Neutrophil (primary cell): ENCODE measurements at regions not wholly inside any gene's neighbourhood (a gene's known extent, or its start where the extent isn't known, plus 50 kb on each side); places are given as distances from the start of the nearest gene placed in this dataset.
"Not testable (repeated sequence)": the region's sequence is repeated elsewhere in the genome, so short reads cannot be mapped to it uniquely, and the experiment has no call there.

Experiments
- H3K27ac ChIP-seq: fragments of 200-600 bp; sonication (generic); 2 replicates; pipeline ENCODE4 v1.5.1; 2016; ENCODE audit warnings: mild to moderate bottlenecking, moderate library complexity
- H3K27me3 ChIP-seq: fragments of 200-600 bp; sonication (generic); 2 replicates; pipeline ENCODE4 v1.6.0; 2016; ENCODE audit warnings: mild to moderate bottlenecking
- H3K36me3 ChIP-seq: fragments of 200-600 bp; sonication (generic); 2 replicates; pipeline ENCODE4 v1.5.1; 2017
- H3K4me1 ChIP-seq, 2 experiments: fragments of 200-600 bp in 1 of 2; sonication (generic) in 1 of 2; 1 replicate in 1 of 2; 2 replicates in 1 of 2; pipeline versions ENCODE4 v1.5.1 to v1.6.1; 2013 to 2016; ENCODE audit warnings: low read depth in 1 of 2, low read length in 1 of 2, mild to moderate bottlenecking in 1 of 2, moderate library complexity in 1 of 2; ENCODE audit not compliant: control insufficient read depth in 1 of 2, insufficient read depth in 1 of 2
- H3K4me3 ChIP-seq, 2 experiments: fragments of 200-600 bp in 1 of 2; sonication (generic) in 1 of 2; 1 replicate in 1 of 2; 2 replicates in 1 of 2; pipeline ENCODE4 v1.5.1; 2013 to 2016; ENCODE audit warnings: low read depth in 1 of 2, low read length in 1 of 2, mild to moderate bottlenecking in 1 of 2, moderate library complexity in 1 of 2
- H3K9me3 ChIP-seq: fragments of 200-600 bp; sonication (generic); 2 replicates; pipeline ENCODE4 v1.5.1; 2016
- TF ChIP-seq, protein P1 (sequence below): fragments of 200-600 bp; sonication (generic); IDR thresholded peaks from 2 replicates; pipeline ENCODE4 v1.5.1; 2016; ENCODE audit warnings: antibody characterized with exemption

DNA sequence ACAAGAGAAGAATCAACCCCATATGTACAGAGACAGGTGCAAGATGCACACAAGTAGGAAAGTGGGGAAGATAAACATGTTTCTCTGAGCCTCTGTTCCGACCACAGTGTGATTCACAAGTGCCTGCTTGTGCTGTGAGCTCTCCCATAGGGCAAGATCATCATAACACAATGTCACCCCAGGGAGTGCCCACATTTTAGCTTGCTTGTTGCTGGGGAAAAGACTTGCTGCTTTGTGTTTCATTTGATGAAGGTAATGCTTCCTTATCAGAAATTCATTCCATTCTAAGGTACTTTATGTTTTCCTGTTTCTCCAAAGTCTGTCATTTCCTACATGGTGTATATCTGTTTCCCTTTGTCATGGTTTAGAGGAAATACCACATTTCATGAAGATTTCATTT is 304.5 kb upstream of the DIPK2B start:
- Histone ChIP-seq H3K27me3 (no peaks in the 10 kb centered on the region), H3K9me3 (no peaks in the 10 kb centered on the region), H3K27ac (no peak overlapping the region), H3K36me3 (no peaks in the 10 kb centered on the region), H3K4me3 (no peak overlapping the region), H3K4me1 (no peaks in the 10 kb centered on the region)
- TF ChIP-seq, protein P1, sequence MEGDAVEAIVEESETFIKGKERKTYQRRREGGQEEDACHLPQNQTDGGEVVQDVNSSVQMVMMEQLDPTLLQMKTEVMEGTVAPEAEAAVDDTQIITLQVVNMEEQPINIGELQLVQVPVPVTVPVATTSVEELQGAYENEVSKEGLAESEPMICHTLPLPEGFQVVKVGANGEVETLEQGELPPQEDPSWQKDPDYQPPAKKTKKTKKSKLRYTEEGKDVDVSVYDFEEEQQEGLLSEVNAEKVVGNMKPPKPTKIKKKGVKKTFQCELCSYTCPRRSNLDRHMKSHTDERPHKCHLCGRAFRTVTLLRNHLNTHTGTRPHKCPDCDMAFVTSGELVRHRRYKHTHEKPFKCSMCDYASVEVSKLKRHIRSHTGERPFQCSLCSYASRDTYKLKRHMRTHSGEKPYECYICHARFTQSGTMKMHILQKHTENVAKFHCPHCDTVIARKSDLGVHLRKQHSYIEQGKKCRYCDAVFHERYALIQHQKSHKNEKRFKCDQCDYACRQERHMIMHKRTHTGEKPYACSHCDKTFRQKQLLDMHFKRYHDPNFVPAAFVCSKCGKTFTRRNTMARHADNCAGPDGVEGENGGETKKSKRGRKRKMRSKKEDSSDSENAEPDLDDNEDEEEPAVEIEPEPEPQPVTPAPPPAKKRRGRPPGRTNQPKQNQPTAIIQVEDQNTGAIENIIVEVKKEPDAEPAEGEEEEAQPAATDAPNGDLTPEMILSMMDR = no peak

DNA sequence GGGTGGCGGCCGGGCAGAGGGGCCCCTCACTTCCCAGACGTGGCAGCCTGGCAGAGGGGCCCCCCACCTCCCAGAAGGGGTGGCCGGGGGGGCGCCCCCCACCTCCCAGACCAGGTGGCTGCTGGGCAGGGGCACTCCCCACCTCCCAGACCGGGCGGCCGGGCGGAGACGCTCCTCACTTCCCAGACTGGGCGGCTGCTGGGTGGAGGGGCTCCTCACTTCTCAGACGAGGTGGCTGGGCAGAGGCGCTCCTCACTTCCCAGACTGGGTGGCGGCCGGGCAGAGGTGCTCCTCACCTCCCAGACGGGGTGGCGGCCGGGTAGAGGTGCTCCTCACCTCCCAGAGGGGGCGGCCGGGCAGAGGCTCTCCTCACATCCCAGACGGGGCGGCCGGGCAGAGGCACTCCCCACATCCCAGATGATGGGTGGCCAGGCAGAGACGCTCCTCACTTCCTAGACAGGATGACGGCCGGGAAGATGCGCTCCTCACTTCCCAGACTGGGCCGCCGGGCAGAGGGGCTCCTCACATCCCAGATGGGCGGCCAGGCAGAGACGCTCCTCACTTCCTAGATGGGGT is 303.2 kb upstream of the DIPK2B start:
- not testable (repeated sequence) for H3K27ac ChIP-seq, H3K9me3 ChIP-seq, H3K27me3 ChIP-seq, H3K4me1 ChIP-seq, H3K4me3 ChIP-seq, H3K36me3 ChIP-seq

DNA sequence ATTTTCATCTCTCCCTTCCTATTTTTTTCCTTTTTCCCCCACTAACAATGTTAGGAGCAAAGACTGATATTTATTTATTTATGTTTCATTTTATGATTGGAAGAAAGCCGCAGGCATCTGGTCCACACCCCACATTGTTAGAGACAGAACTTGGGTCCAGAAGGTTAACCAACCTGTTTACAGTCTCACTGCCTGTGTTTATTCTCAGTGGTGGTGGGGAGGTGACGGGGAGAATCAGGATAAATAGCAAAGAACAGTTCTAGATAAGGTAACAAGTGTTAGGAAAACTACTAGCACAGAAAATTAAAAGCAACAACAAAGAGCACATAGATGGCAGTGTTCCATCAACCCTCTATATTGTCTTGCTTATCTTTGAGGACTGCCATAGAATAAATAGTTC is 301.7 kb upstream of the DIPK2B start:
- Histone ChIP-seq H3K4me1 (no peaks in the 10 kb centered on the region), H3K27ac (no peak overlapping the region)
- TF ChIP-seq, protein P1 = no peak

DNA sequence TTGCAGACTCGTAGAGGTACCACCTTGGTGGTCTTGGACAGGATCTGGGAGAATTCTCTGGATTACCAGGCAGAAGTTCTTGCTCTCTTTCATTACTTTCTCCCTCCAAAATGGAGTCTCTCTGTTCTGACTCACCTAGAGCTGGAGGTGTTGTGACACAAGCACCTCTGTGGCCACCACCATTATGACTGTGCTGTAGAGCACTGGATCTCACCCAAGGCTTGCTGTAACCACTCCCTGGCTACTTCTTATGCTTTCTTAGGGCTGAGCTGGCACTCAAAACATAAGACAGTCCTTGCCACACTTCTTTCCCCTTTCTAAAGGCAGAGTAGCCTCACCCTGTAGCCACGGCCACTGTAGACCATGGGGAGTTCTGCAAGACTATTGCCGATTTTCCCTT is 296.6 kb upstream of the DIPK2B start:
- Histone ChIP-seq H3K4me1 (no peaks in the 10 kb centered on the region), H3K27me3 (no peaks in the 10 kb centered on the region), H3K36me3 (no peaks in the 10 kb centered on the region), H3K4me3 (no peak overlapping the region), H3K9me3 (no peaks in the 10 kb centered on the region), H3K27ac (no peak overlapping the region)
- TF ChIP-seq, protein P1 = no peak

More for the DNA sequence above, 301.7 kb upstream of the DIPK2B start:
- H3K9me3 ChIP-seq = no peaks in the 10 kb centered on the region
- no peak overlapping the region for H3K4me3 ChIP-seq
- H3K27me3 ChIP-seq = no peaks in the 10 kb centered on the region
- no peaks in the 10 kb centered on the region for H3K36me3 ChIP-seq

DNA sequence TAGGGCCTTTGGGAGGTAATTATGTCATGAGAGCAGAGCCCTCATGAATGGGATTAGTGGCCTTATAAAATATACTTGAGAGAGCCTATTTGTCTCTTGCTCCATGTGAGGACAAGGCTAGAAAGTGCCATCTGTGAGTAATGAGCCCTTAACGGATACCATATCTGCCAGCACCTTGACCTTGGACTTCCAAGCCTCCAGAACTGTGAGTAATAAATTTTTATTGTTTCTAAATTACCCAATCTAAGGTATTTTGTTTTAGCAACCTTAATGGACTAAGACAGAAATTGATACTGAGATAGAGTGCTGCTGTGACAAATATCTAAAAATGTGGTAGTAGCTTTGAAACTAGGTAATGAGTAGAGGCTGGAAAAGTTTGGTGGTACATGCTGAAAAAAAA is 285.0 kb upstream of the DIPK2B start:
- Histone ChIP-seq H3K27ac (no peak overlapping the region), H3K27me3 (no peaks in the 10 kb centered on the region), H3K9me3 (no peaks in the 10 kb centered on the region)

DNA sequence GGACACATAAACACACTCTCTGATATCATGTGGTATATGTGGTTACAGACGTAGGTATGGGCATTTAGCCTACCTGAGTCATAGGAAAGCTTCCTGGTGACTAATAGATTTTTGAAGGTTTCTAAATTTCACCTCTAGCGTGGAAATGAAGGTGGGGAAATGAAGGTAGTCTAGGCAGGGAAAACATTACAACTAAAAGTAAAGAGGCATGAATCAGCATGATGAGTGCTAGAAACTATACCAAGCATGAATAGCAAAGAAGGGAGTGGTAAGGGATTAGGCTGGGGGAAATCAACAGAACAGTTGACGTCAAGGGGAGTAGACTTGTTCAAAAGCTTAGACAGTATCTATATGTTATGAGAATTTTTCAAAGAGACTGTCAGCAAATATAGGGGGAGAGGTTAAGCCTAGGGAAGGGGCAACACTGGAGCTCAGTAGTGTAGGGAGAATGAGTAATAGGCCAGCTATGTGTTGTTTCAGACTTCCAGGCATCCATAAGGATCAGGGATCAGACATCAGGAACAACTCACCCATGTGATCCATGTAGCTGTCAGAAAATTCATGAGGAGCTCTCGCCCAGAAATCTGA is 279.3 kb upstream of the DIPK2B start:
- H3K4me3 ChIP-seq = no peak overlapping the region
- H3K9me3 ChIP-seq = no peaks in the 10 kb centered on the region
- TF ChIP-seq, protein P1 = no peak
- H3K27ac ChIP-seq = no peak overlapping the region
- H3K36me3 ChIP-seq = no peaks in the 10 kb centered on the region
- H3K27me3 ChIP-seq = no peaks in the 10 kb centered on the region
- H3K4me1 ChIP-seq = no peaks in the 10 kb centered on the region

More for the DNA sequence above, 285.0 kb upstream of the DIPK2B start:
- TF ChIP-seq, protein P1 = no peak
- Histone ChIP-seq H3K4me1 (no peaks in the 10 kb centered on the region), H3K36me3 (no peaks in the 10 kb centered on the region), H3K4me3 (no peak overlapping the region)
